BE2C (cell line): ENCODE measurements at regions not wholly inside any gene's neighbourhood (a gene's known extent, or its start where the extent isn't known, plus 50 kb on each side); places are given as distances from the start of the nearest gene placed in this dataset.
"Not testable (repeated sequence)": the region's sequence is repeated elsewhere in the genome, so short reads cannot be mapped to it uniquely, and the experiment has no call there.

ENCODE experiments used
- DNase-seq: peaks from one replicate; pipeline ENCODE4 v3.0.0-alpha.2; 2020
- H3K27me3 ChIP-seq: fragments of 250-450 bp; sonication (Bioruptor Pico); 2 replicates; pipeline ENCODE4 v1.5.1; 2020; ENCODE audit warnings: mild to moderate bottlenecking
- H3K36me3 ChIP-seq: fragments of 250-450 bp; sonication (Bioruptor Pico); 2 replicates; pipeline ENCODE4 v1.5.1; 2020; ENCODE audit warnings: mild to moderate bottlenecking
- H3K4me1 ChIP-seq: fragments of 250-450 bp; sonication (Bioruptor Pico); 2 replicates; pipeline ENCODE4 v1.5.1; 2020
- H3K4me3 ChIP-seq: 2 replicates; pipeline ENCODE4 v1.5.1; 2011; ENCODE audit warnings: low read depth, low read length
- H3K9me3 ChIP-seq: fragments of 250-450 bp; sonication (Bioruptor Pico); 2 replicates; pipeline ENCODE4 v1.5.1; 2020
- CTCF ChIP-seq: IDR thresholded peaks from 2 replicates; pipeline ENCODE4 v1.5.1; 2012; ENCODE audit warnings: mild to moderate bottlenecking, low read depth, low read length

GRCh38 chr6:1164600-1164999, 147.3 kb upstream of the FOXQ1 start:
- Histone ChIP-seq H3K9me3 (no peaks in the 10 kb centered on the region), H3K4me1 (no peaks in the 10 kb centered on the region), H3K4me3 (no peak overlapping the region), H3K36me3 (no peaks in the 10 kb centered on the region), H3K27me3 (peaks cover 28% of the 10 kb centered on the region)
- no peak for DNase-seq
- TF ChIP-seq CTCF = no peak

GRCh38 chr6:1163501-1163900, 148.4 kb upstream of the FOXQ1 start:
- no peak for DNase-seq
- Histone ChIP-seq H3K27me3 (peaks cover 19% of the 10 kb centered on the region), H3K4me1 (no peaks in the 10 kb centered on the region), H3K9me3 (no peaks in the 10 kb centered on the region), H3K4me3 (no peak overlapping the region), H3K36me3 (no peaks in the 10 kb centered on the region)
- no peak for TF ChIP-seq CTCF

- Histone ChIP-seq H3K4me3 (no peak overlapping the region), H3K4me1 (no peaks in the 10 kb centered on the region), H3K9me3 (no peaks in the 10 kb centered on the region), H3K36me3 (no peaks in the 10 kb centered on the region), H3K27me3 (peaks cover 13% of the 10 kb centered on the region)
- no peak for DNase-seq
- TF ChIP-seq CTCF = no peak
Measured at GRCh38 chr6:1162367-1163275, 149.3 kb upstream of the FOXQ1 start.

GRCh38 chr6:1156411-1156810, 155.5 kb upstream of the FOXQ1 start:
- DNase-seq, H3K36me3 ChIP-seq, H3K4me1 ChIP-seq, H3K4me3 ChIP-seq, H3K9me3 ChIP-seq, H3K27me3 ChIP-seq: not testable (repeated sequence)

GRCh38 chr6:1153696-1154245, 158.1 kb upstream of the FOXQ1 start:
- no peaks in the 10 kb centered on the region for H3K4me1 ChIP-seq
- no peaks in the 10 kb centered on the region for H3K9me3 ChIP-seq
- no peaks in the 10 kb centered on the region for H3K36me3 ChIP-seq
- no peak for DNase-seq
- no peak for TF ChIP-seq CTCF
- peaks cover 4% of the 10 kb centered on the region; the same call in 1 of the 2 replicates for H3K27me3 ChIP-seq
- no peak overlapping the region for H3K4me3 ChIP-seq

GRCh38 chr6:1146500-1146899, 165.4 kb upstream of the FOXQ1 start:
- no peaks in the 10 kb centered on the region for H3K9me3 ChIP-seq
- no peak for TF ChIP-seq CTCF
- no peaks in the 10 kb centered on the region for H3K4me1 ChIP-seq

More at GRCh38 chr6:1146500-1146899, 165.4 kb upstream of the FOXQ1 start:
- Histone ChIP-seq H3K36me3 (no peaks in the 10 kb centered on the region), H3K27me3 (peaks cover 38% of the 10 kb centered on the region), H3K4me3 (no peak overlapping the region)
- no peak for DNase-seq
